KOPT-K1 (cell line): ENCODE measurements at regions not wholly inside any gene's neighbourhood (a gene's known extent, or its start where the extent isn't known, plus 50 kb on each side); places are given as distances from the start of the nearest gene placed in this dataset.
"Not testable (repeated sequence)": the region's sequence is repeated elsewhere in the genome, so short reads cannot be mapped to it uniquely, and the experiment has no call there.

ENCODE experiments used
- H3K27ac ChIP-seq: fragments of 200-600 bp; sonication (generic); 2 replicates; pipeline ENCODE4 v1.5.1; 2016; ENCODE audit warnings: antibody characterized with exemption, mild to moderate bottlenecking, low read depth, low read length; ENCODE audit not compliant: poor library complexity, severe bottlenecking
- H3K36me3 ChIP-seq: fragments of 200-600 bp; sonication (generic); 2 replicates; pipeline ENCODE4 v1.5.1; 2017; ENCODE audit warnings: antibody characterized with exemption, mild to moderate bottlenecking, low read length, moderate library complexity; ENCODE audit not compliant: insufficient read depth
- H3K9me3 ChIP-seq: fragments of 200-600 bp; sonication (generic); 2 replicates; pipeline ENCODE4 v1.5.1; 2017; ENCODE audit warnings: antibody characterized with exemption, low read length, mild to moderate bottlenecking; ENCODE audit not compliant: insufficient read depth, poor library complexity, severe bottlenecking

DNA sequence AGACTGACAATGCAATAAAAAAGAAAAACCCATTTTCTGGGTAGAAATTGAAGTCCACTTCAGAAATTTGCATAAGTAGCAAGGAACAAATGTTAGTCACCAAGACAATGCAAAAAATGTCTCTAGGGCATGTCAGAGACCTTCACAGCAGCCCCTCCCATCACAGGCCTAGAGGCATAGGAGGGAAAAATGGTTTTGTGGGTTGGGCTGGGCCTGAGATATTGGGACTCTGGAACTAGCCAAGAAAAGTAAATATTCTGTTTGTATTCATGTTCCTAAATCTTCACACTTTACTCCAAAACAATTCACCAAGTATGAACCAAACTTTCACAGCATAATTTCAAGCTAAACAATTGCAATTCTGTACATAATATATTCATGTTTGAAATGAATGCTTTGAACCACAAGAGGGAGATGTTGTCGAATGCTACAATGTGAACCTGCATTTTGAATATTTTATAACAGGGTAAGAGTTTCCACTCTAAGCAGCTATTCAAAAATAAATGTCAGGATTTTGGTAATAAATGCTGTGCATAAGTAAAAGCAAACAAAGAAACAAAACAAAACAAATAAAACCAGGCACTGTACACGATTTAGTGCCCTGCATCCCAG, 429.2 kb downstream of the OTOL1 start:
- Histone ChIP-seq H3K9me3 (peaks cover 8% of the 10 kb centered on the region), H3K36me3 (no peaks in the 10 kb centered on the region)

DNA sequence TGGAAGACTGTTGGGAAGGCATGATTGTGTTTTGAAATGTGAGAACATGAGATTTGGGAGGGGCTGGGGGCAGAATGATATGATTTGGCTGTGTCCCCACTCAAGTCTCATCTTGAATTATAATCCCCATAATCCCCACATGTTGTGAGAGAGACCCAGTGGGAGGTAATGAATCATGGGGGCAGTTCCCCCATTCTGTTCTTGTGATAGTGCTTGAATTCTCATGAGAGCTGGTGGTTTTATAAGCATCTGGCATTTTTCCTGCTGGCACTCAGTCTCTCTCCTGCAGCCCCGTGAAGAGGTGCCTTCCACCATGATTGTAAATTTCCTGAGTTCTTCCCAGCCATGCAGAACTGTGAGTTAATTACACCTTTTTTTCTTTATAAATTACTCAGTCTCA, 430.5 kb downstream of the OTOL1 start:
- no peak overlapping the region for H3K27ac ChIP-seq
- peaks cover 8% of the 10 kb centered on the region for H3K9me3 ChIP-seq

More for the DNA sequence above, 429.2 kb downstream of the OTOL1 start:
- H3K27ac ChIP-seq: no peak overlapping the region

DNA sequence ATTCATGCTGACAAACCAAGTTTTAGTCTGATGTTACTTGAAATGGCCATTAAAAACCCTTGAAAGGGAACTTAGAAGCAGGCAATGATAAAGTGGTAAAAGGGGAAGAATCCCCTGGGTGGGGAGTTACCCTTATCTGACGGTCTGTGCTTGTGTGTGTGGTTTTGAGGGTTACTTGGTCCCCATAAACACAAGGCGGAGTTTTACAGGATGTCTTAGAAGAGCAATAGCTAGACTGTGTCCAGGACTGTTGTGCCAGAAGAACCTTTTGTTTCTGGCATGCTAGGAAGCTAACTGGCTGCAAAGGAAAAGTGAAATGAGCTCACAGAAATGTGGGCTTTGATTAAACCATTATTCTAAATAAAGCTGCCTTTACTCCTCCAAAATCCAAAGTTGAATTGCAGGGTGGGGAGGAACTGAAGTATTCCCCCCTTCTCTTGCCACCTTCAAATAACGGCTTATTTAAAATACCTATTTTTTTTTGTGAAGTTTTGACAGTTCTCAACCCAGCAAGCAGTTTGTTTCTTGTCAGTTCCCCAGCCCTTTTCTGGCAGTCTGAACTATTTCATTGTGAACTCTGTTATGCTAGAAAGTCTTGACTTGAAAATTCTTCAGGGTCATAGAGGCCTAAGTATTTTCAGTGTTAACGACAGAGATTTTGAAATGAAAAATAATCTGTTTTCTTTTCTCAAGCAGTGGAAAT, 443.5 kb downstream of the OTOL1 start:
- Histone ChIP-seq H3K27ac (no peak overlapping the region), H3K36me3 (no peaks in the 10 kb centered on the region), H3K9me3 (no peaks in the 10 kb centered on the region)

More for the DNA sequence above, 430.5 kb downstream of the OTOL1 start:
- no peaks in the 10 kb centered on the region for H3K36me3 ChIP-seq

- Histone ChIP-seq H3K9me3 (no peaks in the 10 kb centered on the region), H3K36me3 (no peaks in the 10 kb centered on the region), H3K27ac (no peak overlapping the region)
Observed at GRCh38 chr3:161940621-161940965, 444.0 kb downstream of the OTOL1 start.

DNA sequence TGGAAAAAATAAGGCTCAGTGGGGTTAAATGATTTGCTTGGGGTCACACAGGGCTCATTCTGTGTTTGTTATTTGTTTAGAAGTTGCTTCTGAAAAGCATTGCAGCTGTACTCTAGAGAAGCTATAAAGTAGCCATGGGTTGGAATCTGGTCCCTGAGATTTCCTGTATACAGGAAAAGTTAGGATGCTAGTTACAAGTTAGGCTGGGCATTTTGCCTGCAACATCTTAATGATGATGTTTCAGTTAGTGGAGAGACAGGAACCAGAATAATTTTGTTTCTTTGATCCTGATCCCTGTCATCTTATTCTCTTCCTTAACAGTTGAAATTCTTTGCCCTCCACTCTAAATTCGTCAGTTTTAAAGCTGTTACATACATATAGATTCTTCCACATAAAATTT, 445.3 kb downstream of the OTOL1 start:
- Histone ChIP-seq H3K27ac (no peak overlapping the region), H3K9me3 (no peaks in the 10 kb centered on the region), H3K36me3 (no peaks in the 10 kb centered on the region)

DNA sequence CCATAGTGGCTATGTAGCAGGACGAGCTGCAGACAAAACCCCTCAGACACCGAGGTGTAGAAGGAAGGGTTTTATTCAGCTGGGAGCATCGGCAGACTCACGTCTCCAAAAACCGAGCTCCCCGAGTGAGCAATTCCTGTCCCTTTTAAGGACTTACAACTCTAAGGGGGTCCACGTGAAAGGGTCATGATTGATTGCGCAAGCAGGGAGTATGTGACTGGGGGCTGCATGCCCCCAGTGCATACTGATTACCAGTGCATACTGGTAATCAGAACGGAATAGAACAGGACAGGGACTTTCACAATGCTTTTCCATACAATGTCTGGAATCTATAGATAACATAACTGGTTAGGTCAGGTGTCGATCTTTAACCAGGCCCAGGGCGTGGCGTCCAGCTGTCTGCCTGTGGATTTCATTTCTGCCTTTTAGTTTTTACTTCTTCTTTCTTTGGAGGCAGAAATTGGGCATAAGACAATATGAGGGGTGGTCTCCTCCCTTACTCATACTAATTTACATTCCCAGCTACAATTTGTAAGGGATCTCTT, 447.3 kb downstream of the OTOL1 start:
- H3K9me3 ChIP-seq, H3K36me3 ChIP-seq, H3K27ac ChIP-seq: not testable (repeated sequence)

DNA sequence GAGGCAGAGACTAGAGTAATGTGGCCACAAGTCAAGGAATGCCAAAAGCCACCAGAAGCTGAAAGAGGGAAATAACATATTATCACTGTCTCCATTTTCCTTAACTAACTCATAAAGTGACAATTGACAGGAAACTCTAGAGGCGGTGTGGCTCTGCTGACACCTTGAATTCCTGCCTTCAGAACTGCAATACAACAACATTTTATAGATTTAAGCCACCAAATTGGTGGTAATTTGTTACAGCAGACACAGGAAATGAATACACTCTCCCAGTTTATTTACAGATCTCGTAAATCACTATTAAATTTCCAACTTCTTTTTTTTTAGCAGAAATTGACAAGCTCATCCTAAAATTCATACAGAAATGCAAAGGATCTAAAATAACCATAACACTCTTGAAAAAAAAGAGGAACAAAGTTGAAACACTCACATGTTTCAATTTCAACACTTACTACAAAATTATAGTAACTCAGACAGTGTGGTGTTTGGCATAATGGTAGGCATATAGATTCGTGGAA, 449.9 kb downstream of the OTOL1 start:
- H3K36me3 ChIP-seq: no peaks in the 10 kb centered on the region
- H3K9me3 ChIP-seq: no peaks in the 10 kb centered on the region
- no peak overlapping the region for H3K27ac ChIP-seq

DNA sequence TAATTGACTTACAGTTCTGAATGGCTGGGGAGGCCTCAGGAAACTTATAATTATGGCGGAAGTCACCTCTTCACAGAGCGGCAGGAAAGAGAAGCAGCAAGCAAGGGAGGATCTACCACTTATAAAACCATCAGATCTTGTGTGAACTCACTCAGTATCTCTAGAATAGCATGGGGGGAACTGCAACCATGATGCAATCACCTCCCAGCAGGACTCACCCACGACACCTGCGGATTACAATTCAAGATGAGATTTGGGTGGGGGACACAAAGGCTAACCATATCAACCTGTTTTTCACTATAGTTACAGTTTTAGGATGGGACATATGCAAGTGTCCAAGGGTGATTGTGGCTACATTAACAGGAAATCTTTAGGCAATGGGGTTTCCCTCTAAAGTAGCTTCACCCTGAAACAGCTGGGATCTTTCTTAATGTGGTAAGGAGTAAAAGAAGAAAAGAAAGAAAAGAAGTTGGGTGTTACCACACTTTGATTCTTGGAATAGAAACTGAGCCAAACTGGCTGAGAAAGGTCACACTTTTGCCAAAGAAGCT, 453.8 kb downstream of the OTOL1 start:
- H3K36me3 ChIP-seq: no peaks in the 10 kb centered on the region
- no peak overlapping the region for H3K27ac ChIP-seq

DNA sequence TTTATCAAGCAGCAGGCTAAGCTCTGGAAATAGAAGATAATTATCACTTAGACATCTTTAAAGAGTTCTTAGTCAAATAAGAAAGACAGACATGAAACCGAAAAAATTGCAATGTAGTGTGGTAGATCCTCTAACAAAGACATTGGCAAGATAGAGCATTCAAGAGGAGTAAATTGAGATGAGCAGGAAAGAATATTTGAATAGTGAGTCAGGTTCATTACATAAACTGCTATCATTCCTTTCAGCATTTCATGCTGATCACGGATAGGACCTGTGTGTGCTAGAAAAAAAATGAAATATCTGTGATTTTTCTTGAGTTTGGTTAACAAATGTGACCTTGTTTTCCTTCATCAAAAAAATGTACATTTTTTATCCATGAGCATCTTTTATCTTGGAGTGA, 460.9 kb downstream of the OTOL1 start:
- no peaks in the 10 kb centered on the region for H3K36me3 ChIP-seq
- no peak overlapping the region for H3K27ac ChIP-seq
- H3K9me3 ChIP-seq: no peaks in the 10 kb centered on the region

More for the DNA sequence above, 453.8 kb downstream of the OTOL1 start:
- H3K9me3 ChIP-seq: no peaks in the 10 kb centered on the region

- H3K27ac ChIP-seq: no peak overlapping the region
- H3K36me3 ChIP-seq: no peaks in the 10 kb centered on the region
- peaks cover 15% of the 10 kb centered on the region for H3K9me3 ChIP-seq
Observed at GRCh38 chr3:161964857-161965256, 468.2 kb downstream of the OTOL1 start.

DNA sequence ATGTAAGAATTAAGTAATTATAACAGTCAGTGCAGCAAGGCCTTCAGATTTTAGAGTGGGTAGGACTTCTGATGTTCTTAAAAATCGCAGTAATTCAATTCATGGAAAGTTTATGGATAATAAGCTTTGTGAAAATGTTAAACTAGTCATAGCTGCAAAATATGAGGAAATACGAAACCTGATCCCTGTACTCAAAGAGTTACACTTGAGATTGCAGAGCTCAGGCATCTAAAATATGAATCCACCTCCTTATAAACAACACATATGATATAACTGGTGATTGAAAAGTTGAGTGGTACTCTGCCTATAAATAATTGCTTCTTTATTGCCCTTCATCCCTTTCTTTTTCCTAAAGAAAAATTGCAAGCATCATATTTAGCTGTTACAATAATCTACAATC, 473.3 kb downstream of the OTOL1 start:
- H3K36me3 ChIP-seq: no peaks in the 10 kb centered on the region
- H3K27ac ChIP-seq: no peak overlapping the region
- peaks cover 2% of the 10 kb centered on the region for H3K9me3 ChIP-seq

DNA sequence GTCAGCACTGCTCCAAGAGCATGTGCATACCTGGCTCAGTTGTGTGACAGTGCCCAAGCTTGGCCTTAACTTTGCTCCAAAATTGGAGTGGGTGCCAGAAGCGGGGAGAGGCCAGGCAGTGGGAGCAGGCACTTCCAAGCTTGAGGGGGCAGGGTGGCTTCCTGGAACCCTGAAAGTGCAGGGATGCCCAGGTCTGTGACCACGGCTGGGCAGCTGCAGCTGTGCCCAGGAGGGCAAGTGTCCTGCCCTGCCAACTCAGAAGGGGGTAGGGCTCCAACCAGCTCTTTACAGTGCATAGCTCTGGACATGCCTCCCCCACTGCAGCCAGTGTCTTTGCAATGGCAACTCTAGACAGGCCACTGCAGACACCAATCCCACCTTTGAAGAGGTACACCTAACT, 478.6 kb downstream of the OTOL1 start:
- Histone ChIP-seq H3K27ac (no peak overlapping the region), H3K9me3 (peaks cover 15% of the 10 kb centered on the region), H3K36me3 (no peaks in the 10 kb centered on the region)

- Histone ChIP-seq H3K9me3 (peaks cover 15% of the 10 kb centered on the region), H3K27ac (no peak overlapping the region), H3K36me3 (no peaks in the 10 kb centered on the region)
Observed at GRCh38 chr3:161977063-161977462, 480.5 kb downstream of the OTOL1 start.

GRCh38 chr3:161977850-161978249, 481.2 kb downstream of the OTOL1 start:
- no peaks in the 10 kb centered on the region for H3K36me3 ChIP-seq

DNA sequence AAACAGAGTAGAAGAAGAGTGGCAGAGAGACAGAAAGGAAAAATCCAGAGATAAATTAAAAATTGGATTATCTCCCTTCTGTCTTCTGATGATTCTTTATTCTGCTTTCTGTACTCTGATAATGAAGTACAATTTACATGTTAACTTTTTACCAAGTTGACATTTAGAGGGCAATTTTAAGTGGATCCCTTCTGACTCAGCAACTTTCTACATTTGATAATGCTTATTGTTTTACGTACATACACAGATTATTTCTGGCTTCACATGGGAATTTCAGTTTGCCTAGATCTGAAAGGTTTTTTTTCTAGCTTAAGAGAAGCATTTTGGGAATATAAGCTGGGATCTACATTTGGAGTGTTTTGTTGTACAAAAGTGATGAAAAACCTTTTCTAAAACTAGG, 491.3 kb downstream of the OTOL1 start:
- no peaks in the 10 kb centered on the region for H3K36me3 ChIP-seq
- no peak overlapping the region for H3K27ac ChIP-seq
- no peaks in the 10 kb centered on the region for H3K9me3 ChIP-seq

More at GRCh38 chr3:161977850-161978249, 481.2 kb downstream of the OTOL1 start:
- Histone ChIP-seq H3K9me3 (peaks cover 15% of the 10 kb centered on the region), H3K27ac (no peak overlapping the region)
